NCI-H2029 treated with DMSO at 0.1 percent for 48 hours (cell line): ENCODE measurements at regions not wholly inside any gene's neighbourhood (a gene's known extent, or its start where the extent isn't known, plus 50 kb on each side); places are given as distances from the start of the nearest gene placed in this dataset.
"Not testable (repeated sequence)": the region's sequence is repeated elsewhere in the genome, so short reads cannot be mapped to it uniquely, and the experiment has no call there.

Experiments used
- DNase-seq: peaks from one replicate; lab custom pipeline; 2025; lab: John Stamatoyannopoulos, UW

DNA sequence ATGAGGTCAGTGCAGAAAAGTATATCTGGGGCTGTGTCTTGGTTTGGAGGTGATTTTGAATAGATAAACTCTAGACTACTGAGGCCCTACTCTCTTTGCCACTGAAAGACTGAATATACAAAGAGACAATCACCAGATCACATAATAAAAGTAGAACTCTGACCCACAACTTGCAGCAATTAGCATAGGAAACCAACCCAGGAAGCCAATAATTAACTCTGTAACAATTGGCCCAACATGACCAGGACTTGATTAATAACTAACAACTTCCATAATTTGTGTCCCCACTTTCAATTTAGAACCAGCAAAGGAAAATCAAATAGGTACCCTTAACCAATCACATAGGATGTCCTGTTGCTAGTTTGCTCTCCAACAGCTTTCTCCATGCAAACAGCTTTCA lies 1104.9 kb upstream of the CELF4 start:
- no peak for DNase-seq

DNA sequence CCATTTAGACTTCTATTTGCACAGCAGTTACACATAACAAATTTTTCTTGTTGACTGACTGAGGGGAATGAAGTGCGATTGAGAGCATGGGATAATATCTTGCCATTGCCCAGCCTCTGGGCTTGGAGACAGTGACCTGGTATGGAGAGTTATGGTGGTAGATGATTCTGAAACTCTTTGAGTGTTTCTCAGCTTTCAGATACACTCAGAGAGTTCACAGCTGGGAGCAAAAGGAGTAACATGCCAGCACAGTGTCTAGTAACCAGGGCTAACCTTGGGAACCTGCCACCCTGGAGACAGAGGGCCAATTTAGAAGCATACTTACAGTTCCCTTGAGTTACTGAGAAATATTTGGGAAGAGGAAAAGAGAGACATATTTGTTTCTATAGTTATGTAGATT lies 1099.3 kb upstream of the CELF4 start:
- DNase-seq = no peak

DNA sequence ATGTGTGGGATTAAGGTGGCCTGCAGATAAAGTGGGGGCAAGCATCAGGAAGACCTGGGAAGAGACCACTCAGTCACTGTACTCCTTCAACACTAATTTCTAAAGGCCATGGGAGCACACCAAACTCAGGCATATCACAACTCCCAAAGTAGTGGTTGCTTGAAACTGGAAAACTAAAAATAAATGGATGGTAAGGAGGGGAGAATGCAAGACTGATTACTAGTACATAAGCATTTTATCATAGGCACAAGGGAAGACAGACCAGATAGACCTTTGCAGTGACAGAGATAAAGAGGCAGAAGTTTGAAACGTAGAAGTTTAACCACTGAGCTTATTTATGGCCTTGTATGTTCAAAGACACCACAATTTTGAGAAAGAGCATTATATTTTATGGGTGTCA lies 1098.1 kb upstream of the CELF4 start:
- DNase-seq = no peak

DNA sequence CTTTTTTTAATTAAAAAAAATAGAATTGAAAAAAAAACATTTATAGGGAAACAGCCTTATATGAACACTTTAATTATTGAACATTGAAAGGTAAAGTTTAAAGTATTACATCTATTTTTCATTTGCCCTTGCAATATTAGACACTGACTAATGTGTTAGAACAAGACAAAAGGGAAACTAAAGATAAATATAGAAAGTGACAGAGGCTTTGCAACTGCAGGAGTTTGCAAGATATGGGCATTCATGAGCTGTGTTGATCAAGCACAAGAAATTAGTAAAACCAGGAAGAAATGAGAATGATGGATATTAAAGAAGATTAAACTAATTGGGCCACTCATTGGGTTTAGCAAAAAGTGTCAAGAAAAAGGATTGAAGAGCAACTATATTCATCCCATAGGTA lies 1097.7 kb upstream of the CELF4 start:
- no peak for DNase-seq

DNA sequence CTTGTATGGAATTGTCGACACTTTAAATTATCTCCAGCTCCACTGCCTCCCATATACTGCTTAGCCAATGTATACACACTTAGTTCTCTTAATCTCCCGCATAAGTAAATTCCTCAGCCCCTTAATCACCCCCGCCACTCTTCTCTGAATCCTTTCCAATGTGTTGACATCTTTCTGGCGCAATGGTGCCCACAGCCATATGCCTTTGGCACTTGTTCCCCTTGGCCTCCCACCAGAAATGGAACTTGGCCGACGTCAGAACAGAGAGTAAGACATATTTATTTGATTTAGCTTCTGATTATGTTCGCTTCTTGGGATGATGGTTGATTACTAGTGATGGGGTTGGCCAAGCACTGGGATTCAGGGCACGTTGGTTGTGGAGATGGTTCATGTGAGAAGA lies 1089.3 kb upstream of the CELF4 start:
- DNase-seq = no peak

DNA sequence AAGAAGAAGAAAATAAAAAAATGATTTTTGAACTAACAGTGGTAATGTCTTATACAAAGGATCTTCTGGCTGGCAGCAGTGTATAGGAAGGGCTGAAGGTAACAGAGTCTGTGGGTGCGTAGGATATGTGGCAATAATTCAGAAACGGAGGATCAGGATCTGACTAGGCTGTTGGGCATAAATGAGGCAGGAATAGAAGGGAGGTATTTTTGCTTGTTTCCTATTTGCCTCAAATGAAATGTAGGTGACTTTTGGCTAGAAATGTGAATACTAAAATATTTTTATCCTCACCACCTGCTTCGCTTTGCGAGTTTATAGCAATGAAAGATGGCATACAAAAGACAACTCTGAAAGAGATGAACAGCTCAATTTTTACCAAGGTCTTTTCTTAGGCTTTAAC lies 1086.1 kb upstream of the CELF4 start:
- no peak for DNase-seq

DNA sequence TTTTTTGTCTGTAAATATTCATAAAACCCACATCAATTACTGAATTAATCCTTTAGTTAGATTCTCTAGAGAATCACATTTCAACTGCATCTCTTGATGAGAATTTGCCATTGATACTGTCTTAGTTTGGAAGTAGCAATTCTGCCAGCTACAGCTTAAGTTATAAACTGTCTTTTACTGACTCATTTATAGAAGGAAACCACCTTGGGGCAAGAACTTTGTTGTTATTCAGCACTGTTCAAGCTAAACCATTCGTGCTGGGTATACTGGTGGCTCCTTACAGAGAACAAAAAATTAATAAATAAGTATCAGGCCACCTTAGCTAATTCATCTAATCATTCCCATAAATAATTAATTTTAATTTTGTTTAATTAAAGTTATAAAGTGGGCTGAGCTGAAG lies 1082.6 kb upstream of the CELF4 start:
- DNase-seq = no peak

DNA sequence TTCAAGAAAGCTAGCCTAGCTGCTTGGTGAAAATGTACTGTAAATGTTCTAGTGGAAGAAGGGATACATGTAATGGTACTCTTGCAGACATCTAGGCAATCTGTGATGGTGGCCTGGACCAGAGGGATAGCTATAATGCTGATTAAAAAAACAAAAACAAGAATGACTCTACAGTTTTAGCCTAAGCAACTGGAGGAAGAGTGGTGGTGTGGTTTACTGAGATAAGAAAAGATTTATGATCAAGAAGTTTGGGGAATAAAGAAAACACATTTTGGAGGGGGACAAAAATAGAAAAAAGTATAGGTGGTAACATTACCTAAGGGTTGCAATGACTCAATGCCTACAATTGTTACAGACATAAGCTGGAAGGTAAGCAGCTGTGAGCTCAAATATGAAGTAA lies 1080.7 kb upstream of the CELF4 start:
- no peak for DNase-seq

DNA sequence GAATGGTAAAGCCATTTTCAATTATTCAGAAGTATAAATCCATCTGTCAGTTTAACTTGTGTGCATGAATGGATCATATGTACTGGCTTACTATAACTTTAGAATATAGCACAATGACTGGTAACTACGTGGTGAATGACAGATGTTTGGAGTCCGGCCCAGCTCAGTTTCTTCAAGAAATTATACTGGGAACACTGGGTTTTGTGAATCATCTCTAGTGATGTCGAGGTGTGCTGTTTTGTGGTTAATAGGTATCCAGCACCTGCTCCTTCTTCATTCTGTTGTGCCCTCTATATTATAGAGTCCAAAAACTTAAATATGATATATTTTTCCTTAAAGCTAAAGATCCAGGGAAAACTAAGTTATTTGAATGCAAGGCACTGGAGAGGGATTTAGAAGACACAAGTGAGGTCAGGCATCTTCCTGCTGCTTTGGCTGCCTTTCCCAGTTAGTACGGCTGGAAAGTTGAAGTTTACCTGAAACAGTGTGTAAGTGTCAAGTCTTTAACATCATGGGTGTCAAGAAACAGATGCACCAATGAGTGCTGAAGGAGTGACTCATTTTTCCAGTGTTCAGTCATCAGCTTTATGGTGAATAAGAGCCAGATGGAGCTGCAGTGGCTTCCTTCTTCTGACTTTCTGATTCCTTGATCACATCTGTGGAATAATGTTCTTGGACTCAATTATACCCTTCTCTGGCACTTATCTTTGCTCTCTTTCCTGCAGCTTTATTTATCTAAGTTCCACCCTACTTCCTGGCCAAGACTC lies 1079.5 kb upstream of the CELF4 start:
- DNase-seq = no peak

DNA sequence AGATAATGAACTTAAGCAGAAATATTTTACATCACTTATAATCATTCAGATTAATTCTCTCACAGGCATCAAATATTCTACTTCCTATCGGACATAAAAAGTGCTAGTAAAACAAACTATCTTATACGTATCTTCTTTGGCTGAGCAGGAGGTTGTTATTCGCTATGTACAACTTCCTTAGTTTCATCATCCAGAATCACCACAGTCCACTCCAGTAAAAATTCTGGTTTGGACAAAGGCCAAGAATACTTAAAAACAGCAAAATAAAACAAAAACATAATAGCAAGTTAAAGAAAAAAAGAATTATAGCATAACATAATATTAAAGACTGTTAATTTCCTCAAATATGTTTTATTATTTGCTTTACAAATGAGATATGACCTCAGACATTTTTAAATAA lies 1077.1 kb upstream of the CELF4 start:
- DNase-seq = no peak

DNA sequence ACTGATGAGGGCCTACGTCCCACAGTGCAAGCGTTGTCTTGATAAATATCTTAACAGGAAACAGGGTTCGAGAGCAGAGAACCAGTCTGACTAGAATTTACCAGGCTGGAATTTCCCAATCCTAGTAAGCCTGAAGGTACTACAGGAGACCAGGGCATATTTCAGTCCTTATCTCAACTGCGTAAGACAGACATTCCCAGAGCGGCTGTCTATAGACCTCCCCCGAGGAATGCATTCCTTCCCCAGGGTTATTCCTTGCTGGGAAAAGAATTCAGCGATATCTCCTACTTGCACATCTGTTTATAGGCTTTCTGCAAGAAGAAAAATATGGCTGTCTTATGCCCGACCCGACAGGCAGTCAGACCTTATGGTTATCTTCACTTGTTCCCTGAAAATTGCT lies 1074.1 kb upstream of the CELF4 start:
- DNase-seq = not testable (repeated sequence)

DNA sequence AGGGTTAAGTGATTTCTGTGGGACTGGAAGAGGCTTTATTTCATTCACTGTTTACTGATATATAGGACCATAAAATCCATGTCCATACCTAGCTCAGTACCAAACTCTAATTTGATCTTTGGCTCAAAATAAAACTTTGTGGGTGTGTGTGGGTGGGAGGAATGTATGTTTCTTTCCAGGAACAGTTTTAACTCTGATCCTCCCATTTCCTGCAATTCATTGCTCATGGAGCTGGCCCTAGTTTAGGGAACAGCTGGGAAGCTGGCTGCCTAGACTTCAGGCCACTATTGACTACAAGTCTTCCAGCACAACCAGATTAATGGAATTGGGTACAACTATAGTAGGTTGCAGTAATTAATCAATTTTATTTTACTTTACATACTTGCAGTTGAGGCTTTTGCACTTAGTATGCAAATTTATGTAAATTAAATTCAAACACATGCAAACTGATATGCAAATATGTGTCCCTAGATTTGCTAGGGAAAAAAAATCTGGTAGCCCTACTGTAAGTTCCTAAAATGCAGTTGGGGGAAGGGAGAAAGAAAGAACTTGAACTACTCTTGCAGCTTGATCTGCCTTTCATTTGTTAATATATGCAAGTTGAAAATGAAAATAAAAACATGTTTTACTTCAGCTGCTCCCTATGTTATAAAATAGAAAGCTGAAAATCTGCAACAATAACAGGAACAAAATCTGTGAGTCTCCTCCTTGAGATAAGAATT lies 1070.3 kb upstream of the CELF4 start:
- DNase-seq = no peak

DNA sequence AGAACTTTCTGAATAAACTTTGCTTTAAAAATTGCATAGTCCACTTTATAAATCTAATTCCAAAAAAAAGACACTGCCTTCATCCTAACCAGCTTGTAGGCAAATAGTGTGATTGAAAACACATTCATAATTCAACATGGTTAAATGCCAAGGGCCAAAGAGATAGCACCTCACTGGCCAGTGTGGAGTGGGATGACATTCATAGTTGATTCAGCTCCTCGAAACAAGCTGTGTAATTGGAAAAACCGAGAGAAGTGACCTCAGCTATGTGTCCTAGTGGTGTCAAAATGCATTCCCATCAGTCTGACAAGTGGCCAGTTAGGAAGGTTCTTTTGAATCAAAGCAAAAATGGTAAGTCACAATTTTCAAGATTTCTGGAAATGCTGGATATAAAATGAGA lies 1068.5 kb upstream of the CELF4 start:
- DNase-seq = no peak

DNA sequence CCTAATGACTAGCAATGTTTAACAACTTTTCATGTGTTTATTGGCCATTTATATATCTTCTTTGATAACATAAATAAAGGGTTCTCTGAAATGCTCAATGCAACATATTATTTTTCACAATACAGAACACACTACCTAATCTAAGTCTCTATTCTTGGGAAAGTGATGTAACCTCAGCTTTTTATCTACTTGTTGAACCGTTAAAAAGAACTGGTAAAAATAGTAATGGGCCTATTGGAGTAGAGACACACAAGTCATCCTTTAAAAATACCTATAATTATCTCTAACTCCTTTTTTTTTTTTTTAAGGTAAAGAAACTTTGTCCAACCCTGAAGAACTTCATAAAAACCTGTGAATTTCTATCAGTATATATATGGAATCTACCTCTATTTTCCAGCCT lies 1067.7 kb upstream of the CELF4 start:
- no peak for DNase-seq

DNA sequence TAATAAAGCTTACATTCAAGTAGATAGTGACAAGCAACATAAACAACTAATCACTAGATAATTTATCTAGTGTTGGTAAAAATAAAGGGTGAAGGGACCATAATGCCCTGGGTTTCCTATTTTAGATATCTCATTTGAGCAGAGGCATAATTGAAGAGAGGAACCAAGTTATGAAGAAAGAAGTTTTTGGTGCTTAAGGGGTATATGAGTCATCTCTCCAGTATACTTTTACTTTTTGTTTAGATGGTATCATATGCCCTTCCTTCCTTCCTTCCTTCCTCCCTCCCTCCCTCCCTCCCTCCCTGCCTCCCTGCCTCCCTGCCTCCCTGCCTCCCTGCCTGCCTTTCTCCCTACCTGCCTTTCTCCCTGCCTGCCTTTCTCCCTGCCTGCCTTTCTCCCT lies 1053.5 kb upstream of the CELF4 start:
- DNase-seq = no peak

DNA sequence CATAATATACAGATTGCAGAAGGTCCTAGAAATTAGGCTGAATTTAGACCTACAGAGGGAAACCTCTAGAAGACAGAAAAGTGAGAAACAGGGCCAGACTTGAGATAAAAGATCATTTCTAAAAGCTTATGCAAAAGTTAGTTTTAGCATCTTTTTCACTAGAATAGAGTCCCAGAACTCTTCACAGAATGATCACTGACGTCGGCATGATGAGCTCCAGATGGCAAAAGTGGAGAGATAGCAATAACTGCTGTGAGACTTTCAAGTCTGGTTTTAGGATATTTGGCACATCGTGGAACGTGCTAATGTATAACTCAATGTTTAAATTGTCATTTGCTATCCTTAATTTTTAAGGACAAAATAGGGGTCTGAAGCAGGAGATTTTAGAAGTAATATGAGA lies 1050.7 kb upstream of the CELF4 start:
- DNase-seq = no peak

DNA sequence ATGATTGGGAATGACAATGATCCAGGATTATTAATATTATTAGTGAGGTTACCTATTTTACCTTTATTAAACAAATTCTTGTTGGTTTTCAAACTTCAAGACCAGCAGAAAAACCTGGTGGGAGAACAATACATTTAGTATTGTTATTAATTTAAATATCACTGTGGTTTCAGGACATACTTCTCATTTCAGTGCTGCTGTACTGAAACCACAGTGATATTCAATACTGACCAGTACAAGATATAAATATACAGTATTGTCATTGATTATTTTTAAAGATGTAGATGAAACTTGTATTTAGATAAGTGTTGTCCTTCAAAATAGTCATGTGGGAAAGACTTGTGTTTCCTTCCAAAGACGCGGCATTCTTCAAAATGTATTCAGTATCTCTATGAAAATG lies 1047.3 kb upstream of the CELF4 start:
- DNase-seq = no peak

DNA sequence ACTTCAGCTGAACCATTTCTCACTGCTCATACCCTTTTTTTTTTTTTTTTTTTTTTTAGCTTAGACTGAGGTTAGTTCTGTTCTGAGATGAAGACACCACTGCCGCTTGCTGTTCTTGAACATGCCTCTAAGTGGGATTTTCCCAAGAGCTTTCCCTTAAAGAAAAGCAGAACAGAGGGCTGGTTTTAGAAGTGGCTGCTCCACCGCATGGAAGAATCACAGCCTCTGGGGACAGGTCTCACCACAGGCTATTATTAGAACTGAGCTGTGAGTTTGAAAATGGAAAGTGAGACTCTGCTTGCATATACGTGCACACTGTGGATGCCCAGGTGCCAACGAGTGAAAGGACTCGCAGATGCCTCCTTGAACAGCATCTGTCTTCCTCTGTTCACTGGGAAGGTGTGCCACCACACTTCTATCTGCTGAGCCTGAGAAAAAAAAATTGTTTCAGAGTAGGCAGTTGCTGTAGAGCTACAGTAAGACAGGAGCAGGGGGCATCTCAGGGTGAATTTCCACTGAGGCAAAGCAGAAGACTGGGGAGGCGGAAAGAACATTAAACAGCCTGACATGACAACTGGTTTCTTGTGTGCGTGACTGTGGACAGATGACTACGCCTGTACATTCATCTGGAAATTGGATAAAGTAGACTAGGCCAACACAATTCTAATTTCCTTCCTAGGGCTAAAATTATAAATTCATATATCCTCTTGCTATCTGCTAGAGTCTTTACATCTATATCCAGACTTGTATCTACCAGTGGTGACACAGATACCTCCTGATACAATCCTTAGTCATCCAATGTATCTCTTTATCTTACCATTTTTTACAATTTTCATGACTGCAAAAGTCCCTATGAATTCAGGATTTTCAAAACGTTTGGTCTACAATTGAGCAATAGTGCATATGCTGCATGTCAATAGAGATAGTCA lies 1045.7 kb upstream of the CELF4 start:
- DNase-seq = no peak

DNA sequence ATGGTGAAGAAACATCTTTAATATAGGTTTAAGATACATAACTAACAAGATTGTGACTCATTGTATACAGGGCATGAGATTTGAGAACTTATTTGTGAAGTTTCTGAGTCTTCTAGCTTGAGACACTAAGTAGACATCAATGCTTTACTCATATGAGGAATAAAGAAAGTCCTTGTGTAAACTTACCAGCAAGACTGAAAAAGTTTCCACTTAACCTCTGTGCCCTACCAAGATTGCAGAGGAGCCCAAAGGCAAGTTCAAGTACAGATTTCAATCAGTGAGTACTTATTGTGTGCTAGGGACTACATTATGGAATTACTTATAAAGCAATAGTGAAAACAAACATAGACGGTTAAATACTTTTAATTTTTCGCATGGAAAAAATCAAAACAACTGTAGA lies 1041.2 kb upstream of the CELF4 start:
- no peak for DNase-seq

DNA sequence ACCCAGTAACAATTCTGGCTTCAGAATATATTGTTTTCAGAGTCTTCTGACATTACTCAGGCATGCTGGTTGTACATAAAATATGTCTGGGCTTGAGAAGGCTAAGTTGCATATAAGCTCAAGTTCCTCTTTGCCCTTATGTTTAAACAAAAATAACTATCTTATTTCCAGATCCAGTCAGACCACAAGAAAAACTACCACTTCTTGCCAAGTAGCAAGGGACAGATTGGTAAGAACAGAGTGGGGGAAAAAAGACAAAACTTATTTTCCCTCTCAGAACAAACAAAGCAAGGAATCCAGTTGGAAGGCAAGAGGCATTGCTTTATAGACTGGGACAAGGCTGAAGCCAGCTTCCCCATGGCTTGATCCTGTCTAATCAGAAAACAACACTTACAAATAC lies 1036.7 kb upstream of the CELF4 start:
- DNase-seq = no peak

DNA sequence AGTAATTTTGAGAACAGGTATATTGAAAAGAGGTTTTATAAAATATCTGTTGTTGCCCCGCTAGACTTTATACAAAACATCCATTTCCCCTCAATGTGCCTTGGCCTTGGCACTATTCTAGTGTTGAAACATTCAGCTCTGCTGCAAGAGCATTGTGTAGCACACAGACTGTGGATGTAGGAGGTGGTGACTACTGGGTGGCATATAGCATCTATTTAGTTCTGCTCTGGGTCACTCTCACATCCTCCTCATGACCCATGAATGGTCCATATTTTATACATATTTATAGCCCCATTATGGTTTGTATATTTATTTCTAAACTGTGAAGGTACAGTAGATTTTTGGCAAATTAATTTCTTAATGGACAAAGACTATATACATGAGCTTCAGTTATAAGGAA lies 1022.0 kb upstream of the CELF4 start:
- DNase-seq = no peak

DNA sequence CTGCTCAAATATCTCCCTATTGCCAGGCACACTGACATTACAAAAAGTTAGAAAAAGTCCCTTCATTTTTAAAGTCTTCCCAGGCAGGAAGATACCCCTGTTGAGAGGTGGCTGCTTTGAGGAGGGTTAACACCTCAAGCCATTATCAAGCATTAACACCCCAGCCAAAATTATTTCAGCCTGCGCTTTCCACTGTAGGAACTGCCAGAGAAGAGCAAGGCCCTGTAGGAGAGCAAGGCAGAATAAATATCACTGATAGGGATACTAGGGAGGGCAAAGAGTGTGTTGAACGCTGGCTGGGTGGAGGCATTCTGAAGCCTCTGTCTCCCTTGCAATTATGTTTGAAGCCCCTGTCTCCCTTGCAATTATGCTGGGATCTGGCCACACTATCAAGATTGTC lies 1020.7 kb upstream of the CELF4 start:
- no peak for DNase-seq

DNA sequence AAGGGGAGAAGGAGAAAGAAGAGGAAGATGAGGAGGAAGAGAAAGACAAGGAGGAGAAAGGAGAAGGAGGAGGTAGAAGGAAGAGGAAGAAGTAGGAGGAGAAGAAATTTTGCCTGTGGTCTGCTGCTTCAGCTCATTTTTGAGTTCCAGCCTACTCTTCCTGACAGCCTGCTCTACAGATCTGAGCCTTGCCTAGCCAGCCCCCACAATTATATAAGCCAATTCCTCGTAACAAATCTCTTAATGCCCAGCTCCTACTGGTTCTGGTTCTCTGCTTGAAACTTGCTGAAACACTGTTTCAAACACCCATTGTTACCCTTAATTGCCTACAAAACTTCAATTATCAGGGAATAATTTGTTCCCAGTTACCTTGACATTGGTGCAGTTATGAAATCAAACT lies 1014.2 kb upstream of the CELF4 start:
- DNase-seq = no peak
